ENCODE measurements at regions not wholly inside any gene's neighbourhood (a gene's known extent, or its start where the extent isn't known, plus 50 kb on each side); places are given as distances from the start of the nearest gene placed in this dataset.
"Not testable (repeated sequence)": the region's sequence is repeated elsewhere in the genome, so short reads cannot be mapped to it uniquely, and the experiment has no call there.

DNA sequence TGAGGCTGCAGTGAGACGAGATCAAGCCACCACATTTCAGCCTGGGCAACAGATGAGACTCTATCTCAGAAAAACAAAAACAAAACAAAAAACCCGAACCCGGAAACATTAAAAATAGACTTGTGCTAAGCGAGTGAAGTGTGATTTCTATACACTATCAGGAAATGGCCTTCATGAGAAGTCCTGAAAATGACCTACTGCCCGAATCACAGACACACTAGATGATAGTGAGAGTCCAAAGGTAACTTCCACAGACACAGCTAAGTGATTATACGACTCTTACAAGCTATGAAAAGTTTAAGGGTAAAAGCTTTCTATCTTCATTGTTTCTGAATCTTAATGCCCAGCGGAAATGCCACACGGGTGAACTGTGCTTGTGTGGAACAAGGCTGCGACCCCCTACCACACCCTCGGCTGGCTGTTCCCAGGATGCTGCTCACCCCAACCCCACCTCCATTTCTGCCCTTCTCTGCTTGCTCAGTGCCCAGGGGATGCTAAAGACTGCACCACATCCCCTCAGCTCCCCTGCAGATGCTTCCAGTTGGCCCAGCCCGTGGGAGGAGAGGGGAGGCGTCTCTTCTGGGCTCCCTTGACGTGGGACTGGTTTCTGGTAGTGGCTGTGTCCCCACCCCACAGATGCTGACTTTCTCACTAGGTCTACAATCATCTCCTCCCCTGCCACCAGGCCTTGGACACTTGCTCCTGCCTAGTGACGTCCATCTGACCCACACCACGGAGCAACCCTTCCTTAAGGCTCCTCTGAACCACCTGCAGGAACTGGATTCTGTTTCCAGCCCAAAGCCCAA lies 49.7 kb upstream of the LPCAT1 start:
- H3K9me3 ChIP-seq (ENCODE audit: control insufficient read depth, low read length); intact Hi-C loops (cut with DNase I); H3K4me1 ChIP-seq (ENCODE audit: control insufficient read depth, insufficient read depth, low read length); H3K4me3 ChIP-seq (ENCODE audit: low read length); DNase-seq; H3K27me3 ChIP-seq (ENCODE audit: control insufficient read depth, insufficient read depth); H3K27ac ChIP-seq (ENCODE audit: low read length): not testable (repeated sequence)
- ATAC-seq: peak in 1 of 2 donors; percentile 13
- 84% methylated on average over 15 of the region's 15 CpGs for WGBS

Small RNAs in the stretch of these regions (microRNA-seq; reads per million reads assigned to microRNA genes)
- 0 reads per million in 2 donors for gene MIR4277
